MG63 (cell line): ENCODE measurements at regions not wholly inside any gene's neighbourhood (a gene's known extent, or its start where the extent isn't known, plus 50 kb on each side); places are given as distances from the start of the nearest gene placed in this dataset.
"Not testable (repeated sequence)": the region's sequence is repeated elsewhere in the genome, so short reads cannot be mapped to it uniquely, and the experiment has no call there.

Experiments
- DNase-seq: peaks from one replicate; pipeline ENCODE4 v3.0.0-alpha.2; 2020
- H3K27me3 ChIP-seq: fragments of 250-450 bp; sonication (Bioruptor Pico); 2 replicates; pipeline ENCODE4 v1.5.1; 2020; ENCODE audit warnings: mild to moderate bottlenecking, moderate library complexity
- H3K36me3 ChIP-seq: fragments of 250-450 bp; sonication (Bioruptor Pico); 2 replicates; pipeline ENCODE4 v1.5.1; 2020; ENCODE audit warnings: mild to moderate bottlenecking, moderate library complexity
- H3K4me3 ChIP-seq: fragments of 250-450 bp; sonication (Bioruptor Pico); 2 replicates; pipeline ENCODE4 v1.5.1; 2020; ENCODE audit warnings: mild to moderate bottlenecking, moderate library complexity
- H3K9me3 ChIP-seq: fragments of 250-450 bp; sonication (Bioruptor Pico); 2 replicates; pipeline ENCODE4 v1.5.1; 2020; ENCODE audit warnings: mild to moderate bottlenecking, moderate library complexity

GRCh38 chr10:80786322-80786721, 248.6 kb downstream of the SH2D4B start:
- H3K36me3 ChIP-seq: no peaks in the 10 kb centered on the region
- peaks cover 5% of the 10 kb centered on the region; the same call in 1 of the 2 replicates for H3K27me3 ChIP-seq
- no peak overlapping the region for H3K4me3 ChIP-seq
- no peak for DNase-seq
- no peaks in the 10 kb centered on the region for H3K9me3 ChIP-seq

DNA sequence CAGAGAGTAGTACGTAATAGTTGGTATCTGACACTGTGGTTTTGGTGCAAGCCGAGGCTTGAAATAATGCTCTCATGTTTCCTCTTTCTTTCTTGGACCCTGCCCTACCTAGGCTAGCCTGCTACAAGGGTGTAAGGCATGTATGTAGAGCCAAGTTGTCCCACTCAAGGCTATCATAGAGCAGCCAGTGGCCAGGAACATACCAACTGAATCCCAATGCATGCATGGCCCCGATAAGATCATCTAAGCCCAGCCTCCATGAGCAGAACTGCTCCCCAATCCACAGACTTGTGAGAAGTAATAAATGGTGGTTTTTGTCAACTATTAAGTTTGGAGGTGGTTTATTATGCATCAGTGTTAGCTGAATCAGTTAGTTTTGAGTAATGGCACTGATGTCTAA, 250.2 kb downstream of the SH2D4B start:
- H3K36me3 ChIP-seq: no peaks in the 10 kb centered on the region

GRCh38 chr10:80794994-80795393, 257.3 kb downstream of the SH2D4B start:
- Histone ChIP-seq H3K4me3 (no peak overlapping the region), H3K9me3 (no peaks in the 10 kb centered on the region), H3K36me3 (no peaks in the 10 kb centered on the region), H3K27me3 (no peaks in the 10 kb centered on the region)
- no peak for DNase-seq

More for the DNA sequence above, 250.2 kb downstream of the SH2D4B start:
- Histone ChIP-seq H3K4me3 (no peak overlapping the region), H3K27me3 (no peaks in the 10 kb centered on the region), H3K9me3 (no peaks in the 10 kb centered on the region)
- no peak for DNase-seq

GRCh38 chr10:80805343-80806020, 267.8 kb downstream of the SH2D4B start:
- no peaks in the 10 kb centered on the region for H3K27me3 ChIP-seq
- no peaks in the 10 kb centered on the region for H3K36me3 ChIP-seq
- no peaks in the 10 kb centered on the region for H3K9me3 ChIP-seq
- DNase-seq: no peak
- H3K4me3 ChIP-seq: no peak overlapping the region

- no peak for DNase-seq
- H3K36me3 ChIP-seq: no peaks in the 10 kb centered on the region
- no peaks in the 10 kb centered on the region for H3K9me3 ChIP-seq
- no peaks in the 10 kb centered on the region for H3K27me3 ChIP-seq
- no peak overlapping the region for H3K4me3 ChIP-seq
Measured at GRCh38 chr10:80814147-80814652, 276.5 kb downstream of the SH2D4B start.

DNA sequence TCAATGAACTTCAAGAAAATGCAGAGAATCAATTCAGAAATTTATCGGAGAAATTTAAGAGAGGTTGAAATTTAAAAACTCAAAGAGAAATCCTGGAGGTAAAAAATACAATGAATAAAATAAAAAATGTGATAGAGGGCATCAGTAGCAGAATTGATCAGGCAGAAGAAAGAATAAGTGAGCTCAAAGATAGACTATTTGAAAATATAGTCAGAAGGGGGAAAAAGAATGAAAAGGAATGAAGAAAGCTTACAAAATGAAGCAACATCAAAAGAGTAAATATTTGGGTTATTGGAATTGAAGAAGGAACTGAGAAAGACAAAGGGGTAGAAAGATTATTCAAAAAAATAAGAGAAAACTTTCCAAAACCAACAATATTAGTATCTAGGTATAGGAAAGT, 291.4 kb downstream of the SH2D4B start:
- Histone ChIP-seq H3K9me3 (no peaks in the 10 kb centered on the region), H3K27me3 (no peaks in the 10 kb centered on the region), H3K36me3 (no peaks in the 10 kb centered on the region), H3K4me3 (no peak overlapping the region)
- no peak for DNase-seq

GRCh38 chr10:80829562-80829961, 291.9 kb downstream of the SH2D4B start:
- Histone ChIP-seq H3K27me3 (no peaks in the 10 kb centered on the region), H3K36me3 (no peaks in the 10 kb centered on the region), H3K9me3 (no peaks in the 10 kb centered on the region), H3K4me3 (no peak overlapping the region)
- no peak for DNase-seq

- DNase-seq, H3K27me3 ChIP-seq, H3K4me3 ChIP-seq, H3K9me3 ChIP-seq, H3K36me3 ChIP-seq: not testable (repeated sequence)
Measured at GRCh38 chr10:80832693-80833092, 295.0 kb downstream of the SH2D4B start.

DNA sequence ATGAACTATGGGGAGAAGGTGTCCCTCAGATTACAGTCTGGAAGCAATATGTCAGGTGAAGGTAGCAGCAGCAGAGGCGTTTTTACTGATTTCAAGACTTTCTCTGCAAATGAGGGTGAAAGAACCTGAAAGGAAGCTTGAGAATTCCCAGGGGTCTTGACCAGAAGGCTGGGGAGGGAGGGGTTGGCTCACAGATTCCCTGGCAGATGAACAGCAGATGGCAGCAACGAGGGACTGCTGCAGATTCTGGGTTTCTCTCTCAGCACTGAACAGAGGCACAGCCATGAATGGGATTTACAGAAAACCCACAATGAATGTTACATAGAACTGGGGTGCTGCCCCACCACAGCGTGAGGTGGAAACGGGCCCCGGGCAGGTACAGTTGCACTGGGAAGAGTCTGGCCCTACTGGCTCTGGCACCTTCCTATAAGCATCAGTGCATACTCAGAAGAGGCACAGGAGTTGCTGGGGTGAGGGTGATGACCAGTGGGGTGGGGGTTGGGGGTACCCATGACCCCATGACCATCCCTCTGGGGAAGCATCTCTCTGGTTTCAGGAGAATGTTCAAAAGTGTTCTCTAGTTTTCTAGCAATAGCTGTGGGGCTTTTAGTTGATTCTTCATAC, 317.8 kb downstream of the SH2D4B start:
- Histone ChIP-seq H3K9me3 (no peaks in the 10 kb centered on the region), H3K4me3 (no peak overlapping the region), H3K27me3 (no peaks in the 10 kb centered on the region), H3K36me3 (no peaks in the 10 kb centered on the region)
- DNase-seq: no peak

DNA sequence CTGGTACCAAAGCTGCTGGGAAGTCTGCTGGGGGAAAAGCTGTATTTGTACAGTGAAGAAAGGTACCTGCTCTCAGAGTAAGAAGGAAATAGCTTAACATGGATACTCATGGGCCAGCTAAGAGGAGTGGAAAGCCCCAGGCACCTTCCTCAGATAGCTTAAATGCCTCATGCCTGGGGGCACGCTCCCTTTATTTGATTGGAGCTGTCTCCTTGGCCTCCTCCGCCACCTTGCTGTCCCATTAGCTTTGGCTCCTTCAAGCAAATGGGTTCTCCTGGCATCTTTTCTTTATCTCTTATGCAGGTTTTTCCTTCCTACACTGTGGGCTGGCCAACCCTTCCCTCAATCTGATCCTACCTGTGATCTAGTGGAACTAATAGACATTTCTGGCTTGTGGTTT, 318.5 kb downstream of the SH2D4B start:
- no peak overlapping the region for H3K4me3 ChIP-seq
- no peaks in the 10 kb centered on the region for H3K9me3 ChIP-seq
- no peaks in the 10 kb centered on the region for H3K27me3 ChIP-seq
- H3K36me3 ChIP-seq: no peaks in the 10 kb centered on the region
- DNase-seq: no peak

- not testable (repeated sequence) for DNase-seq, H3K4me3 ChIP-seq, H3K27me3 ChIP-seq, H3K36me3 ChIP-seq, H3K9me3 ChIP-seq
Measured at GRCh38 chr10:80859279-80859678, 321.6 kb downstream of the SH2D4B start.

DNA sequence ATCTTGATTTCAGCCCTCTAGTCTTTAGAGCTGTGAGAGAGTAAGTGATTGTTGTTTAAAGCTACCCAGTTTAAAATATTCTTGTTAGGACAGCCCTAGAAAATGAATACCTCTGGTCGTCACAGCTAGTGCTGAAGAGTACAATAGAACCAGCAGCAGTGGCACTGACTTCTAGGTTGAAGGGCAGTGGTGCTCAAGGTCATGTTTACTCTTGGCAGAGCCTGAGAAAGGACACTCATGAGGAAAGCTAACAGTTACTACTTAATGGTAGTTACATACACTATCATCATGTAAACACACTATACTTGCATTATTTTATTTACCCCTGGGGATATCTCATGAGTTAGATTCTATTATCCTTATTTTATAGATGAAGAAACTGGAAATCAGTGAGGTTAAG, 323.0 kb downstream of the SH2D4B start:
- Histone ChIP-seq H3K27me3 (peaks cover 2% of the 10 kb centered on the region; the same call in 1 of the 2 replicates), H3K9me3 (no peaks in the 10 kb centered on the region)
- DNase-seq: no peak

DNA sequence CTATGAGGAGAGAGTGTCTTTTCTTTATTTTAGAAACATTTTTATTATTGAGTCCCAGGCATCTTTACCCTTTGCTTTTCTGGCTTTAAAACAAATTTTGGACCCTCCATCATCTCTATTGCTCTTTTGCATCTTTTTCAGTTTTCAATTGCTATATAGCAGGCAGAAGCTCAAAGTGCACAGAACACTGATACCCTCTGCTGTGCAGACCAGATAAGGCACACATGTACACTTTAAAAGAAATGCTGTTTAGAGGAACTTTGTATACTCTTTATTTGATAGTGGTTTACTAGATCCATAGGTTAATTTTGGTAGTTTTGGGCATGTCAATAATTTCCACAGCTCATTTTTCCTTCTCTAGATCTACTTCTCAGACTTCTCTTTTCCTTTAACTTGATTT, 324.2 kb downstream of the SH2D4B start:
- Histone ChIP-seq H3K36me3 (no peaks in the 10 kb centered on the region), H3K27me3 (peaks cover 2% of the 10 kb centered on the region; the same call in 1 of the 2 replicates), H3K4me3 (no peak overlapping the region), H3K9me3 (no peaks in the 10 kb centered on the region)
- no peak for DNase-seq

More for the DNA sequence above, 323.0 kb downstream of the SH2D4B start:
- Histone ChIP-seq H3K36me3 (no peaks in the 10 kb centered on the region), H3K4me3 (no peak overlapping the region)

GRCh38 chr10:80870282-80870681, 332.6 kb downstream of the SH2D4B start:
- H3K4me3 ChIP-seq: no peak overlapping the region
- H3K36me3 ChIP-seq: no peaks in the 10 kb centered on the region
- H3K9me3 ChIP-seq: no peaks in the 10 kb centered on the region
- DNase-seq: no peak
- H3K27me3 ChIP-seq: no peaks in the 10 kb centered on the region

- no peak for DNase-seq
- H3K4me3 ChIP-seq: no peak overlapping the region
- H3K36me3 ChIP-seq: no peaks in the 10 kb centered on the region
Measured at GRCh38 chr10:80871083-80871482, 333.4 kb downstream of the SH2D4B start.

GRCh38 chr10:80878330-80878729, 340.6 kb downstream of the SH2D4B start:
- Histone ChIP-seq H3K27me3 (no peaks in the 10 kb centered on the region), H3K4me3 (no peak overlapping the region), H3K9me3 (no peaks in the 10 kb centered on the region), H3K36me3 (no peaks in the 10 kb centered on the region)
- no peak for DNase-seq

More at GRCh38 chr10:80871083-80871482, 333.4 kb downstream of the SH2D4B start:
- Histone ChIP-seq H3K27me3 (no peaks in the 10 kb centered on the region), H3K9me3 (no peaks in the 10 kb centered on the region)

DNA sequence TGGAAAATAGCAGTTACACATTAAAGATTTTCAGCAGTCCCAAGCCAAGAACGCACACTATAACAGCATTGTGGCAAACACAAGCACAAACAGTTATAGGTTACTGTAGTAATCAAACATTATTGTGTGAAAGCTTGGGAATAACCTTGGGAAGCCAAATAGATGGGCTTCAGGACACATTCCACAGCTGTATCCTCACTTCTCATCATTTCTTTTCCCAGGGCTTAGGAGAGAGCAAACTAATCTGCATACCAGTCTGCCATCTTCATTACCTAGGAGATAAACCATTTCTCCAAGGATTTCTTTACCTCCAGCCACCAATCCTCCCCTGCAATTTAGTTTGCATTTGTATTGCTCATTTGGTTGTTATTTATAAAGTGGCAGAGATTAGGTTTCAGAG, 352.4 kb downstream of the SH2D4B start:
- no peak overlapping the region for H3K4me3 ChIP-seq
- no peak for DNase-seq
- no peaks in the 10 kb centered on the region for H3K36me3 ChIP-seq
- H3K27me3 ChIP-seq: no peaks in the 10 kb centered on the region
- no peaks in the 10 kb centered on the region for H3K9me3 ChIP-seq

DNA sequence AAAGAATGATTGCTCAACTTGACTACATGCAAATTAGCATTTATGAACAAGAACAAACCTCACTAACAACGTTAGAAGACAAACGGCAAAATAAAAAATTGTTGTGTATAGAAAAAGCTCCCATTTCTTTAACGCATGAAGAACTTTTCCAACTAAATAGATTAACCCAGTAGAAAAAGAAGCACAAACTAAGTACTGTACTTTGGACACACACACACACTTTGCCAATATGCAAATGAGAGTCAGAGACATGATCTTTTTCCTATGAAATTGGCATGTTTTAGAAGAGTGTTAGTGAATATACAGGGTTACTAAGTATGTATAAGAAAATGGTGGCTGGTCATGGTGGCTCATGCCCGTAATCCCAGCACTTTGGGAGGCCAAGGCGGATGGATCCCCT, 355.6 kb downstream of the SH2D4B start:
- no peak for DNase-seq
- Histone ChIP-seq H3K9me3 (no peaks in the 10 kb centered on the region), H3K36me3 (no peaks in the 10 kb centered on the region), H3K27me3 (no peaks in the 10 kb centered on the region), H3K4me3 (no peak overlapping the region)
